ENCODE measurements at regions not wholly inside any gene's neighbourhood (a gene's known extent, or its start where the extent isn't known, plus 50 kb on each side); places are given as distances from the start of the nearest gene placed in this dataset.
A peak's percentile ranks its signal among the peaks of the same experiment; 100 is the strongest.

- Histone ChIP-seq H3K9me3 (no peaks in the 10 kb centered on the region), H3K27ac (no peak overlapping the region), H3K4me1 (peaks cover 0 to 2% (median 0%) of the 10 kb centered on the region in 4 donors), H3K4me3 (no peak overlapping the region), H3K36me3 (no peaks in the 10 kb centered on the region), H3K27me3 (no peaks in the 10 kb centered on the region)
- intact Hi-C loops (cut with DNase I; ENCODE audit: low total_unique reads) = no loop called here
- TF ChIP-seq, protein P1, sequence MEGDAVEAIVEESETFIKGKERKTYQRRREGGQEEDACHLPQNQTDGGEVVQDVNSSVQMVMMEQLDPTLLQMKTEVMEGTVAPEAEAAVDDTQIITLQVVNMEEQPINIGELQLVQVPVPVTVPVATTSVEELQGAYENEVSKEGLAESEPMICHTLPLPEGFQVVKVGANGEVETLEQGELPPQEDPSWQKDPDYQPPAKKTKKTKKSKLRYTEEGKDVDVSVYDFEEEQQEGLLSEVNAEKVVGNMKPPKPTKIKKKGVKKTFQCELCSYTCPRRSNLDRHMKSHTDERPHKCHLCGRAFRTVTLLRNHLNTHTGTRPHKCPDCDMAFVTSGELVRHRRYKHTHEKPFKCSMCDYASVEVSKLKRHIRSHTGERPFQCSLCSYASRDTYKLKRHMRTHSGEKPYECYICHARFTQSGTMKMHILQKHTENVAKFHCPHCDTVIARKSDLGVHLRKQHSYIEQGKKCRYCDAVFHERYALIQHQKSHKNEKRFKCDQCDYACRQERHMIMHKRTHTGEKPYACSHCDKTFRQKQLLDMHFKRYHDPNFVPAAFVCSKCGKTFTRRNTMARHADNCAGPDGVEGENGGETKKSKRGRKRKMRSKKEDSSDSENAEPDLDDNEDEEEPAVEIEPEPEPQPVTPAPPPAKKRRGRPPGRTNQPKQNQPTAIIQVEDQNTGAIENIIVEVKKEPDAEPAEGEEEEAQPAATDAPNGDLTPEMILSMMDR (IDR thresholded peaks at IDR 0.05) = no peak
- TF ChIP-seq EP300 (IDR thresholded peaks at IDR 0.05; ENCODE audit: low read depth) (no peak), POLR2AphosphoS5 (IDR thresholded peaks at IDR 0.05) (no peak), POLR2A (IDR thresholded peaks at IDR 0.05) (no peak)
- in situ Hi-C loops (cut with MboI; ENCODE audit: low pct_ligation_motif_present in 1 of 4, low pct_unique_long_range_greater_than_20kb in 1 of 4, low sequenced_read_pairs in 3 of 4) = no loop called here
- 94% methylated on average over 1 of the region's 1 CpG; no CpG with 5 or more reads in 1 of the 2 donors for WGBS, 2 donors (ENCODE audit: low coverage in 1 of 2)
- no peak for DNase-seq
Observed at GRCh38 chr5:125017796-125018195, 271.4 kb upstream of the ZNF608 start.

DNA sequence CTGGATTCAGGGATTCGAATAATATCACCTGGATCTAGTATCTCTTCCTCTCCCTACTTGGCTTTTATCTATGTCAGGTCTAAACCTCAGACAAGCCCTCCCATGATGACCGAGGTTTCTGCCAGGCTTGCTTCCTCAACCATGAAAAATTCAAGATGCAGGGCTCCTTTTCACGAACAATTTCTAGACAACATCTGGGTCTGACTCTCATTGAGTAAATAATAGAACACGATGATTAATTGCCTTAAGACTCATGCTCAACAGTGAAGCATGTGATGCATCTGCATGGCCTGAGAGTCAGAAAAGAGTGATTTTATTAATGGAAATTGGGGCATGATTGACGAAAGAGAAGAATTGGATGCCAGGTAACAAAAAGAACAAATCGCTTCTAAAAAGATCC lies 277.2 kb upstream of the ZNF608 start:
- in situ Hi-C loops (cut with MboI; ENCODE audit: low pct_ligation_motif_present in 1 of 4, low pct_unique_long_range_greater_than_20kb in 1 of 4, low sequenced_read_pairs in 3 of 4) = no loop called here
- Histone ChIP-seq H3K4me1 (peaks cover 0 to 9% (median 4%) of the 10 kb centered on the region in 4 donors), H3K4me3 (no peak overlapping the region), H3K9me3 (no peaks in the 10 kb centered on the region), H3K27me3 (no peaks in the 10 kb centered on the region), H3K36me3 (no peaks in the 10 kb centered on the region), H3K27ac (no peak overlapping the region)
- DNase-seq = no peak
- TF ChIP-seq POLR2AphosphoS5 (IDR thresholded peaks at IDR 0.05) = no peak
- no peak for TF ChIP-seq POLR2A (IDR thresholded peaks at IDR 0.05)
- no peak for TF ChIP-seq EP300 (IDR thresholded peaks at IDR 0.05; ENCODE audit: low read depth)
- TF ChIP-seq, protein P1 (IDR thresholded peaks at IDR 0.05) = no peak
- intact Hi-C loops (cut with DNase I; ENCODE audit: low total_unique reads) = no loop called here
- WGBS, 2 donors (ENCODE audit: low coverage in 1 of 2) = 68 to 89% methylated on average over 5 to 6 of the region's 6 CpGs

- Histone ChIP-seq H3K36me3 (no peaks in the 10 kb centered on the region), H3K4me1 (peaks cover 0 to 9% (median 4%) of the 10 kb centered on the region in 4 donors), H3K27me3 (no peaks in the 10 kb centered on the region), H3K27ac (peak overlapping the region; percentile 5 to 36 (median 14)), H3K4me3 (no peak overlapping the region), H3K9me3 (no peaks in the 10 kb centered on the region)
- intact Hi-C loops (cut with DNase I; ENCODE audit: low total_unique reads) = no loop called here
- in situ Hi-C loops (cut with MboI; ENCODE audit: low pct_ligation_motif_present in 1 of 4, low pct_unique_long_range_greater_than_20kb in 1 of 4, low sequenced_read_pairs in 3 of 4) = no loop called here
- DNase-seq = peak; percentile 24
- WGBS, 2 donors (ENCODE audit: low coverage in 1 of 2) = 41 to 55% methylated on average over 6 of the region's 6 CpGs
- peak in 2 of 3 donors; percentile 37 to 76 for TF ChIP-seq POLR2AphosphoS5 (IDR thresholded peaks at IDR 0.05)
- no peak for TF ChIP-seq POLR2A (IDR thresholded peaks at IDR 0.05)
- TF ChIP-seq EP300 (IDR thresholded peaks at IDR 0.05; ENCODE audit: low read depth) = peak; percentile 18
- TF ChIP-seq, protein P1 (IDR thresholded peaks at IDR 0.05) = no peak
Observed at GRCh38 chr5:125026867-125027731, 280.7 kb upstream of the ZNF608 start.

DNA sequence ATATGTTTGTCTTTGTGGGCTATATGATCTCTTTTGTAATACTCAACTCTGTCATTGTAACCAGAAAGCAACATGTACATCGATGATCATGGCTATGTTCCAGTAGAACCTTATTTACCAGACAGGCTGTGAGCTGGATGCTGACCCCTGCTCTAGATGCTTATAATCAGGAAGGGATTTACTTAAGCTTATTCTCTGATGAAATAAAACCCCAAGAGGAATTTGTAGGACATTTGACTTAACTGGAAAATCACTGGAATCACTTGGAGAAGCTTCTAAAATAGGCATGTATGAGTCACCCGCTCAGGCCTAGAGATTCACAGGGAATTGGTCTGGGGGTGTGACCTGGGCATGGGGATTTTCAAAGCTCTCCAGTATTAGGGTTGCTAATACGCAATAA lies 285.8 kb upstream of the ZNF608 start:
- Histone ChIP-seq H3K27me3 (no peaks in the 10 kb centered on the region), H3K4me3 (no peak overlapping the region), H3K9me3 (no peaks in the 10 kb centered on the region), H3K36me3 (no peaks in the 10 kb centered on the region), H3K27ac (no peak overlapping the region), H3K4me1 (no peaks in the 10 kb centered on the region)
- 67 to 75% methylated on average over 3 of the region's 3 CpGs for WGBS, 2 donors (ENCODE audit: low coverage in 1 of 2)
- TF ChIP-seq, protein P1 (IDR thresholded peaks at IDR 0.05) = no peak
- TF ChIP-seq EP300 (IDR thresholded peaks at IDR 0.05; ENCODE audit: low read depth) (no peak), POLR2AphosphoS5 (IDR thresholded peaks at IDR 0.05) (no peak), POLR2A (IDR thresholded peaks at IDR 0.05) (no peak)
- DNase-seq = no peak
- in situ Hi-C loops (cut with MboI; ENCODE audit: low pct_ligation_motif_present in 1 of 4, low pct_unique_long_range_greater_than_20kb in 1 of 4, low sequenced_read_pairs in 3 of 4) (no loop called here), intact Hi-C loops (cut with DNase I; ENCODE audit: low total_unique reads) (no loop called here)
